ENCODE measurements at regions not wholly inside any gene's neighbourhood (a gene's known extent, or its start where the extent isn't known, plus 50 kb on each side); places are given as distances from the start of the nearest gene placed in this dataset.
A peak's percentile ranks its signal among the peaks of the same experiment; 100 is the strongest.
"Not testable (repeated sequence)": the region's sequence is repeated elsewhere in the genome, so short reads cannot be mapped to it uniquely, and the experiment has no call there.

DNA sequence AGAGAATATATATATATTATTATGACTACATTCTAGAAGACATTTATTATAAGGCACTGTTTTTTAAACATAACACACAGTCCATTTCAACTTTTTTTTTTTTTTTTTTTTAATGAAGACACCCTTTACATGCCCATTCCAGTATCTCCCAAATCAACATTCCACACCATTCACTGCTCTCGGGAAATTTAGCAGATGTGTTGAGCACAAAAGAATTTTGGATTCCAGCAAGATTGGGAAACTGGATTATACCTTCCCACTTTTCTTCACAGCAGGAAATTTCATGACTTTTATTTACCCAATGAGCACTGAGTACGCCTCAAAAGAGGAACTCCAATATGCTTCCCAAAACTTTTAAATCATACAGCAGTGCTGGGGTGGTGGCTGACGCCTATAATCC is 333.6 kb upstream of the DAB2 start:
- H3K27me3 ChIP-seq (ENCODE audit: control insufficient read depth, insufficient read depth, low read length): no peaks in the 10 kb centered on the region
- H3K36me3 ChIP-seq (ENCODE audit: control insufficient read depth, insufficient read depth, low read length): no peaks in the 10 kb centered on the region
- DNase-seq (ENCODE audit: low read depth): no peak
- TF ChIP-seq, protein P1, sequence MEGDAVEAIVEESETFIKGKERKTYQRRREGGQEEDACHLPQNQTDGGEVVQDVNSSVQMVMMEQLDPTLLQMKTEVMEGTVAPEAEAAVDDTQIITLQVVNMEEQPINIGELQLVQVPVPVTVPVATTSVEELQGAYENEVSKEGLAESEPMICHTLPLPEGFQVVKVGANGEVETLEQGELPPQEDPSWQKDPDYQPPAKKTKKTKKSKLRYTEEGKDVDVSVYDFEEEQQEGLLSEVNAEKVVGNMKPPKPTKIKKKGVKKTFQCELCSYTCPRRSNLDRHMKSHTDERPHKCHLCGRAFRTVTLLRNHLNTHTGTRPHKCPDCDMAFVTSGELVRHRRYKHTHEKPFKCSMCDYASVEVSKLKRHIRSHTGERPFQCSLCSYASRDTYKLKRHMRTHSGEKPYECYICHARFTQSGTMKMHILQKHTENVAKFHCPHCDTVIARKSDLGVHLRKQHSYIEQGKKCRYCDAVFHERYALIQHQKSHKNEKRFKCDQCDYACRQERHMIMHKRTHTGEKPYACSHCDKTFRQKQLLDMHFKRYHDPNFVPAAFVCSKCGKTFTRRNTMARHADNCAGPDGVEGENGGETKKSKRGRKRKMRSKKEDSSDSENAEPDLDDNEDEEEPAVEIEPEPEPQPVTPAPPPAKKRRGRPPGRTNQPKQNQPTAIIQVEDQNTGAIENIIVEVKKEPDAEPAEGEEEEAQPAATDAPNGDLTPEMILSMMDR (IDR thresholded peaks at IDR 0.05; ENCODE audit: insufficient read depth, low read length, poor library complexity, severe bottlenecking): no peak
- H3K4me3 ChIP-seq (ENCODE audit: low read depth, low read length): no peak overlapping the region

DNA sequence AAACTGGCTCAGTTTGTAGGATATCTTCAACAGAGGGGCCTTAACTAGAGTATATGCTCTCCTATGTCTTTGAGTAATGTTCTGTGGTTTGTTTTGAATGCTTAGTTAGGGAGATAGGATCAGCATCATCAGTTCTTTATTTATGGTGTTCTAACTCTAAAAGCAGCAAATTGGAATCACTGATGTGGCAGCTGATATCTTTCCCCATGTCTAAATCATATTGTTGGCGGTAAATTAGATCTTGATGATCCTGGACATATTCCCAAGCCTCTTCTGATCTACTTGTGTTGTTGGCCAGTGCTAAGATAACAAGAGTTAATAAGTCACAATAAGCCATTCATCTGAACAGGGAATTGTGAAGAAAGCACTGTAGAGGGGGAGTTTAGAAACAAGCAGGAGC is 332.4 kb upstream of the DAB2 start:
- DNase-seq (ENCODE audit: low read depth): no peak
- H3K36me3 ChIP-seq (ENCODE audit: control insufficient read depth, insufficient read depth, low read length): no peaks in the 10 kb centered on the region
- TF ChIP-seq, protein P1 (IDR thresholded peaks at IDR 0.05; ENCODE audit: insufficient read depth, low read length, poor library complexity, severe bottlenecking): no peak
- no peaks in the 10 kb centered on the region for H3K27me3 ChIP-seq (ENCODE audit: control insufficient read depth, insufficient read depth, low read length)
- no peak overlapping the region for H3K4me3 ChIP-seq (ENCODE audit: low read depth, low read length)

- Histone ChIP-seq H3K27me3 (ENCODE audit: control insufficient read depth, insufficient read depth, low read length) (no peaks in the 10 kb centered on the region), H3K36me3 (ENCODE audit: control insufficient read depth, insufficient read depth, low read length) (no peaks in the 10 kb centered on the region), H3K4me3 (ENCODE audit: low read depth, low read length) (no peak overlapping the region)
- TF ChIP-seq, protein P1 (IDR thresholded peaks at IDR 0.05; ENCODE audit: insufficient read depth, low read length, poor library complexity, severe bottlenecking): no peak
- DNase-seq (ENCODE audit: low read depth): peak; percentile 69
Observed at GRCh38 chr5:39755986-39756385, 331.2 kb upstream of the DAB2 start.

DNA sequence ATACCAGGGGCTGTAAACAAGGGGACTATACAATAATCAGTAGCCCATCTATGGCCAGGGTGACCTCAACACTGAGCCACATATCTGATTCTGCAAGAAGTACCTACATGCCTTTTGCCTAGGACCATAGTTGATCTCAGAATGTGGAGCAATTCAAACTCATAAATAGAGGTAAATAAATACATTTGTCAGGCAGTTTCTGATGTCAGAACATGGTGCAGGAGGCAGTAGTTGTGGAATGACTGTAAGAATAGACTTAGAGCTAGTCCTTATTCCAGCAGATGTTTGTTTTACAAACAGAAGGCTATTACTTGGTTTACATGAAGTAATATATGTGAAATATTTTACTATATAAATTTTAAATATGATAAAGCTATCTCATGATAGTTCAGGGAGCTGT is 330.7 kb upstream of the DAB2 start:
- no peak for DNase-seq (ENCODE audit: low read depth)
- H3K27me3 ChIP-seq (ENCODE audit: control insufficient read depth, insufficient read depth, low read length): no peaks in the 10 kb centered on the region
- H3K36me3 ChIP-seq (ENCODE audit: control insufficient read depth, insufficient read depth, low read length): no peaks in the 10 kb centered on the region
- no peak overlapping the region for H3K4me3 ChIP-seq (ENCODE audit: low read depth, low read length)
- TF ChIP-seq, protein P1 (IDR thresholded peaks at IDR 0.05; ENCODE audit: insufficient read depth, low read length, poor library complexity, severe bottlenecking): no peak

DNA sequence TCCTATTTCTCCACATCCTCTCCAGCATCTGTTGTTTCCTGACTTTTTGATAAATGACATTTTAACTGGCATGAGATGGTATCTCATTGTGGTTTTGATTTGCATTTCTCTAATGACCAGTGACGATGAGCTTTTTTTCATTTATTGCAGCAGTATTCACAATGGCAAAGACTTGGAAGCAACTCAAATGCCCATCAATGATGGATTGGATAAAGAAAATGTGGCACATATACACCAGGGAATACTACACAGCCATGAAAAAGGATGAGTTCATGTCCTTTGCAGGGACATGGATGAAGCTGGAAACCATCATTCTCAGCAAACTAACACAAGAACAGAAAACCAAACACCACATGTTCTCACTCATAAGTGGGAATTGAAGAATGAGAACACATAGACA is 329.0 kb upstream of the DAB2 start:
- H3K4me3 ChIP-seq (ENCODE audit: low read depth, low read length); DNase-seq (ENCODE audit: low read depth); H3K27me3 ChIP-seq (ENCODE audit: control insufficient read depth, insufficient read depth, low read length); H3K36me3 ChIP-seq (ENCODE audit: control insufficient read depth, insufficient read depth, low read length): not testable (repeated sequence)

- TF ChIP-seq, protein P1 (IDR thresholded peaks at IDR 0.05; ENCODE audit: insufficient read depth, low read length, poor library complexity, severe bottlenecking): no peak
- Histone ChIP-seq H3K4me3 (ENCODE audit: low read depth, low read length) (no peak overlapping the region), H3K27me3 (ENCODE audit: control insufficient read depth, insufficient read depth, low read length) (no peaks in the 10 kb centered on the region), H3K36me3 (ENCODE audit: control insufficient read depth, insufficient read depth, low read length) (no peaks in the 10 kb centered on the region)
- no peak for DNase-seq (ENCODE audit: low read depth)
Observed at GRCh38 chr5:39750661-39751060, 325.9 kb upstream of the DAB2 start.

All from kidney epithelial cell (primary cell).